ENCODE measurements at regions not wholly inside any gene's neighbourhood (a gene's known extent, or its start where the extent isn't known, plus 50 kb on each side); places are given as distances from the start of the nearest gene placed in this dataset.
A peak's percentile ranks its signal among the peaks of the same experiment; 100 is the strongest.

DNA sequence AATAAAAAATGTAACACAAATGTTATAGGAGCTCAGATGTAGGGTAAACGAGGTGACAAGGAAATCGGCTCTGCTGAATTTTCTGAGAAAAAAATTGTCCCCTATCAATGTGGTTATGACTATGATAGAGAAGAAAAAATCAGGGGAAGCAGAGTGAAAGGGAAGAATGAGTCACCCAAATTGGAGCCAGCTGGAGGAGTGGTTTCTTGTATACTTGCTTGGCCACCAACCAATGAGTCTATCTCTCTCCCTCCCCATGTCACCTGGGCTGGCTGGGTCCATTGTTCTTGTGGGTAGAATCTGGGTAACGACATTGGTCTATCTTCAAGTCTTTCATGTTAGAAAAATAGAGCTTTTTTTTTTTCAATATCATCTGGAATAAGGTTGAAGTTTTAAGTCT, 196.6 kb upstream of the FLRT2 start:
- Mint-ChIP-seq H3K9me3 (ENCODE audit: unreplicated experiment) (no peaks in the 10 kb centered on the region), H3K27ac (ENCODE audit: low read depth, unreplicated experiment) (no peak overlapping the region), H3K4me3 (ENCODE audit: unreplicated experiment) (no peak overlapping the region), H3K4me1 (ENCODE audit: insufficient read depth, unreplicated experiment) (no peaks in the 10 kb centered on the region), H3K27me3 (ENCODE audit: insufficient read depth, unreplicated experiment) (no peaks in the 10 kb centered on the region), H3K36me3 (ENCODE audit: insufficient read depth, unreplicated experiment) (no peaks in the 10 kb centered on the region)
- no peak for TF ChIP-seq CTCF (IDR thresholded peaks at IDR 0.05; ENCODE audit: unreplicated experiment)
- intact Hi-C loops (cut with micrococcal nuclease) = no loop called here
- CTCF ChIA-PET = interaction anchor here (0.6 to 1.5 kb wide), 3 partner anchors 114 to 1966 kb away, joined by 3 to 4 read pairs (median 3); no protein-coding TSS in a partner anchor
- BruUV-seq (replicated peaks) = no TSS peak
- POLR2A ChIA-PET = interaction anchor here (1.7 kb wide), 1 partner anchor 195 kb away, joined by 5 read pairs; no protein-coding TSS in a partner anchor
- peak; percentile 39 for DNase-seq (ENCODE audit: unreplicated experiment)

DNA sequence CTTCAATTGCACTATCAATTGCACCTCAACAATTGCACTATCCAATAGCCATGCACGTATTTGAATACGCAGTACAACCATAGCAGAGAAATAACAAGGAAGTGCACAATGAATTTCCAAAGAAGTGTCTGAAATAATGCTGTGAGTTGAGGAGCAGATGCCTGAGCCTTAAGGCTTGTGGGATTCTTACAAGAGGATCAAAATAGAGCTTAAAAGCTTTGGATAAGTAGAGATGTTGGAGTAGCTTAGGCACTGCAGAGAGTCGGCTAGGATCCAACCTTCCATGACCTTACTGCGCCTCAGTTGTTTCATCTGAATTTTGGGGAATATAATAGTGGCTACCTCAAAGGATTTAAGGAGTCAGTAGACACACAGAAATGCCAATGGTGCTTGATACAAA, 196.1 kb upstream of the FLRT2 start:
- CTCF ChIA-PET = no interaction called here
- no peak for DNase-seq (ENCODE audit: unreplicated experiment)
- no TSS peak for BruUV-seq (replicated peaks)
- POLR2A ChIA-PET = interaction anchor here (1.7 kb wide), 1 partner anchor 194 kb away, joined by 5 read pairs; no protein-coding TSS in a partner anchor
- Mint-ChIP-seq H3K27ac (ENCODE audit: low read depth, unreplicated experiment) (no peak overlapping the region), H3K4me3 (ENCODE audit: unreplicated experiment) (no peak overlapping the region), H3K36me3 (ENCODE audit: insufficient read depth, unreplicated experiment) (no peaks in the 10 kb centered on the region), H3K4me1 (ENCODE audit: insufficient read depth, unreplicated experiment) (no peaks in the 10 kb centered on the region), H3K27me3 (ENCODE audit: insufficient read depth, unreplicated experiment) (no peaks in the 10 kb centered on the region), H3K9me3 (ENCODE audit: unreplicated experiment) (no peaks in the 10 kb centered on the region)
- intact Hi-C loops (cut with micrococcal nuclease) = no loop called here
- TF ChIP-seq CTCF (IDR thresholded peaks at IDR 0.05; ENCODE audit: unreplicated experiment) = no peak

DNA sequence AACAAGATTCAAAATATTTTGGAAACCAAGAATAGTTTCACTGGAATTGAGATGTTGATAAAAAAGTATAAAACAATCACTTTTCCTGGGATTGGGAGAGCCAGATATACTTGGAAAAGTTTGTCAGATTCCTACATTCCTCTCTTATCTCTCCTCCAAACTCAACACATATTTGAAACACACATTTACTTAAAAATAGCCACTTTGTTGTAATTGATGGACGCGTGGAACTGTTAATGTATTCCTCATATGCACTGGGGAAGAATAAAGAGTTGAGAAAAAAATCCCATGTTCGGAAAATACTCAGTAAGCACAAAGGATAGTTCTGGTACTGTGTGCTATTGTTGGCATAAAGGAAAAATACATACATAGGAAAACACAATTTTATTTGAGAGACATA, 195.6 kb upstream of the FLRT2 start:
- H3K27ac Mint-ChIP-seq (ENCODE audit: low read depth, unreplicated experiment) = no peak overlapping the region
- no peak overlapping the region for H3K4me3 Mint-ChIP-seq (ENCODE audit: unreplicated experiment)
- intact Hi-C loops (cut with micrococcal nuclease) = no loop called here
- H3K4me1 Mint-ChIP-seq (ENCODE audit: insufficient read depth, unreplicated experiment) = no peaks in the 10 kb centered on the region
- ChIA-PET CTCF (interaction anchor here (0.6 kb wide), 1 partner anchor 333 kb away, joined by 4 read pairs; no protein-coding TSS in a partner anchor), POLR2A (interaction anchor here (1.7 kb wide), 1 partner anchor 194 kb away, joined by 5 read pairs; no protein-coding TSS in a partner anchor)
- no peaks in the 10 kb centered on the region for H3K9me3 Mint-ChIP-seq (ENCODE audit: unreplicated experiment)
- no peaks in the 10 kb centered on the region for H3K36me3 Mint-ChIP-seq (ENCODE audit: insufficient read depth, unreplicated experiment)
- no peak for DNase-seq (ENCODE audit: unreplicated experiment)
- no TSS peak for BruUV-seq (replicated peaks)
- H3K27me3 Mint-ChIP-seq (ENCODE audit: insufficient read depth, unreplicated experiment) = no peaks in the 10 kb centered on the region
- TF ChIP-seq CTCF (IDR thresholded peaks at IDR 0.05; ENCODE audit: unreplicated experiment) = no peak

- no peak overlapping the region for H3K4me3 Mint-ChIP-seq (ENCODE audit: unreplicated experiment)
- no peaks in the 10 kb centered on the region for H3K27me3 Mint-ChIP-seq (ENCODE audit: insufficient read depth, unreplicated experiment)
- no peaks in the 10 kb centered on the region for H3K4me1 Mint-ChIP-seq (ENCODE audit: insufficient read depth, unreplicated experiment)
- intact Hi-C loops (cut with micrococcal nuclease) = no loop called here
- CTCF ChIA-PET = no interaction called here
- no TSS peak for BruUV-seq (replicated peaks)
- POLR2A ChIA-PET = no interaction called here
- H3K27ac Mint-ChIP-seq (ENCODE audit: low read depth, unreplicated experiment) = no peak overlapping the region
- no peaks in the 10 kb centered on the region for H3K36me3 Mint-ChIP-seq (ENCODE audit: insufficient read depth, unreplicated experiment)
- H3K9me3 Mint-ChIP-seq (ENCODE audit: unreplicated experiment) = no peaks in the 10 kb centered on the region
- no peak for TF ChIP-seq CTCF (IDR thresholded peaks at IDR 0.05; ENCODE audit: unreplicated experiment)
- DNase-seq (ENCODE audit: unreplicated experiment) = no peak
These were observed 193.7 kb upstream of the FLRT2 start for GRCh38 chr14:85336257-85336656.
